GM12878 (cell line): ENCODE measurements at regions not wholly inside any gene's neighbourhood (a gene's known extent, or its start where the extent isn't known, plus 50 kb on each side); places are given as distances from the start of the nearest gene placed in this dataset.

ENCODE experiments used
- ATAC-seq: fragments of 200-7000 bp; cut with Tn5 transposase; 3 replicates; pipeline ENCODE4 v1.9.1; 2020; ENCODE audit warnings: mild to moderate bottlenecking, moderate library complexity
- BruUV-seq: library from RNA; stranded (reverse); fragments of 400-500 nt; replicated peaks from 2 replicates; lab custom pipeline; 2021; lab: Mats Ljungman, UMichigan
- CTCF ChIA-PET: fragments of 300-600 bp; sonication (Branson Sonifier 250); formaldehyde crosslinking; extraction: SDS; loops from one replicate; lab custom pipeline; 2021; ENCODE audit warnings: inconsistent platforms; lab: Yijun Ruan, JAX
- POLR2A ChIA-PET: fragments of 350-600 bp; formaldehyde crosslinking; extraction: SDS; loops from one replicate; lab custom pipeline; 2021; ENCODE audit warnings: inconsistent platforms; lab: Charles Lee
- RAD21 ChIA-PET: fragments of 300-600 bp; sonication (Branson Sonifier 250); formaldehyde crosslinking; loops from one replicate; lab custom pipeline; 2023; ENCODE audit warnings: antibody characterized with exemption; ENCODE audit not compliant: unreplicated experiment; lab: Charles Lee
- SMC1A ChIA-PET: fragments of 300-600 bp; sonication (Branson Sonifier 250); formaldehyde crosslinking; loops from one replicate; lab custom pipeline; 2023; ENCODE audit not compliant: unreplicated experiment, uncharacterized antibody; lab: Charles Lee
- DNase-seq: peaks from one replicate; pipeline ENCODE4 v3.0.0-alpha.2; 2011; ENCODE audit warnings: low read depth, low spot score
- FAIRE-seq: peaks from 3 replicates; lab custom pipeline; 2011; peaks lifted over from hg19 to GRCh38; lab: Jason Lieb, UNC
- H2AFZ ChIP-seq: 2 replicates; pipeline ENCODE4 v1.6.0; 2011; ENCODE audit warnings: low read depth, low read length, control low read depth; ENCODE audit not compliant: control insufficient read depth
- H3K27ac ChIP-seq: 2 replicates; pipeline ENCODE4 v1.5.1; 2011; ENCODE audit warnings: control low read depth; ENCODE audit not compliant: control insufficient read depth, insufficient read depth
- H3K27me3 ChIP-seq, 2 experiments: replicated peaks in 1 of 2; 2 replicates each; pipeline versions ENCODE4 v1.6.0 to v1.6.1; 2011; ENCODE audit warnings: low read length in 1 of 2; ENCODE audit not compliant: control insufficient read depth in 2 of 2, insufficient read depth in 2 of 2
- H3K36me3 ChIP-seq, 2 experiments: 2 replicates each; pipeline ENCODE4 v1.5.1; 2011; ENCODE audit warnings: low read length in 1 of 2; ENCODE audit not compliant: control insufficient read depth in 2 of 2, insufficient read depth in 2 of 2
- H3K4me1 ChIP-seq: 2 replicates; pipeline ENCODE4 v1.6.1; 2011; ENCODE audit warnings: mild to moderate bottlenecking, low read length, moderate library complexity, mixed read lengths; ENCODE audit not compliant: control insufficient read depth, insufficient read depth
- H3K4me2 ChIP-seq: 2 replicates; pipeline ENCODE4 v1.6.0; 2011; ENCODE audit warnings: control low read depth; ENCODE audit not compliant: control insufficient read depth, insufficient read depth
- H3K4me3 ChIP-seq: fragments of 200-600 bp; sonication (generic); 2 replicates; pipeline ENCODE4 v1.5.1; 2016
- H3K79me2 ChIP-seq: 2 replicates; pipeline ENCODE4 v1.6.0; 2011; ENCODE audit warnings: low read length; ENCODE audit not compliant: control insufficient read depth, insufficient read depth
- H3K9ac ChIP-seq: 2 replicates; pipeline ENCODE4 v1.8.0; 2011; ENCODE audit warnings: low read length, control low read depth, mixed read lengths; ENCODE audit not compliant: control insufficient read depth, insufficient read depth
- H3K9me3 ChIP-seq: replicated peaks from 3 replicates; pipeline ENCODE4 v1.5.1; 2011; ENCODE audit warnings: mild to moderate bottlenecking, low read length; ENCODE audit not compliant: control insufficient read depth, insufficient read depth
- H4K20me1 ChIP-seq: 2 replicates; pipeline ENCODE4 v1.6.0; 2011; ENCODE audit not compliant: control insufficient read depth, insufficient read depth
- CTCF ChIP-seq, 3 experiments: IDR thresholded peaks in 2 of 3; conservative IDR thresholded peaks in 1 of 3; 2 replicates each; pipeline ENCODE4 v1.5.1; 2011; ENCODE audit warnings: low read depth in 3 of 3, low read length in 3 of 3, mild to moderate bottlenecking in 3 of 3, control low read depth in 2 of 3, moderate library complexity in 2 of 3, inconsistent platforms in 1 of 3, mixed read lengths in 1 of 3; ENCODE audit not compliant: control insufficient read depth in 2 of 3, insufficient read depth in 1 of 3; ENCODE audit errors: extremely low read depth in 1 of 3
- JUNB ChIP-seq: IDR thresholded peaks from 2 replicates; pipeline ENCODE4 v1.6.1; 2016; ENCODE audit warnings: antibody characterized with exemption, mild to moderate bottlenecking
- MLLT1 ChIP-seq: fragments of 450-650 bp; IDR thresholded peaks from 2 replicates; pipeline ENCODE4 v1.6.1; 2016; ENCODE audit warnings: mild to moderate bottlenecking
- MXI1 ChIP-seq: fragments of 150-350 bp; IDR thresholded peaks from 2 replicates; pipeline ENCODE4 v1.6.1; 2011; ENCODE audit warnings: low read depth, mild to moderate bottlenecking, inconsistent platforms, low read length, improper control_type of control experiment
- NR2F1 ChIP-seq: fragments of 450-650 bp; conservative IDR thresholded peaks from 2 replicates; pipeline ENCODE4 v1.6.1; 2017; ENCODE audit warnings: mild to moderate bottlenecking
- SIX5 ChIP-seq: IDR thresholded peaks from 2 replicates; pipeline ENCODE4 v1.6.1; 2011; ENCODE audit warnings: mild to moderate bottlenecking, low read depth, low read length, moderate library complexity; ENCODE audit not compliant: severe bottlenecking
- TCF12 ChIP-seq: IDR thresholded peaks from 2 replicates; pipeline ENCODE4 v1.6.1; 2011; ENCODE audit warnings: low read depth, mild to moderate bottlenecking, low read length
- ZBTB33 ChIP-seq: fragments of 450-650 bp; IDR thresholded peaks from 2 replicates; pipeline ENCODE4 v1.6.1; 2017; ENCODE audit warnings: mild to moderate bottlenecking
- ZNF384 ChIP-seq: IDR thresholded peaks from 2 replicates; pipeline ENCODE4 v1.6.1; 2012; ENCODE audit warnings: low read depth, mild to moderate bottlenecking, low read length, improper control_type of control experiment, borderline replicate concordance
- WGBS: methylation state at CpG from one replicate; pipeline ENCODE4 v1.1.6; 2016; ENCODE audit warnings: low lambda C conversion rate; ENCODE audit not compliant: insufficient replicate concordance, insufficient coverage; ENCODE audit errors: missing lambda C conversion rate; 5-methylcytosine and 5-hydroxymethylcytosine counted together
- in situ Hi-C: fragments of 300-500 bp; cut with MboI; formaldehyde crosslinking; loops from 9 replicates; pipeline ENCODE4 v1.14.3; 2018; ENCODE audit warnings: mixed read lengths
- intact Hi-C: fragments of 100-400 bp; cut with micrococcal nuclease; formaldehyde crosslinking; loops from one replicate; pipeline ENCODE4 v1.14.2; 2022; ENCODE audit not compliant: unreplicated experiment

GRCh38 chr11:115673720-115674119, 169.5 kb upstream of the CADM1 start:
- no TSS peak for BruUV-seq

More at GRCh38 chr11:115673720-115674119, 169.5 kb upstream of the CADM1 start:
- DNase-seq, result no peak
- Histone ChIP-seq H3K4me2 (no peak overlapping the region), H3K4me3 (no peak overlapping the region), H3K9me3 (no peaks in the 10 kb centered on the region), H2AFZ (no peak overlapping the region), H3K27me3 (peaks cover 0 to 2% of the 10 kb centered on the region in 2 experiments; a peak in 1 of 4 replicates), H3K27ac (no peak overlapping the region), H3K9ac (no peak overlapping the region), H3K79me2 (no peaks in the 10 kb centered on the region), H3K36me3 (no peaks in the 10 kb centered on the region), H3K4me1 (no peaks in the 10 kb centered on the region), H4K20me1 (no peaks in the 10 kb centered on the region)
- RAD21 ChIA-PET, result no interaction called here
- SMC1A ChIA-PET, result no interaction called here
- POLR2A ChIA-PET, result no interaction called here
- FAIRE-seq, result no peak
- TF ChIP-seq SIX5 (no peak), NR2F1 (no peak), ZNF384 (no peak), CTCF (IDR thresholded peaks at IDR 0.05 in 2 of 3, conservative IDR thresholded peaks at IDR 0.05 in 1 of 3; ENCODE audit: control insufficient read depth in 2 of 3, extremely low read depth in 1 of 3, insufficient read depth in 1 of 3, low read depth in 3 of 3, low read length in 3 of 3) (no peak), MXI1 (no peak), TCF12 (no peak), ZBTB33 (no peak), JUNB (no peak), MLLT1 (no peak)
- CTCF ChIA-PET, result interaction anchor here (0.7 to 1.5 kb wide), 2 partner anchors 348 to 608 kb away, joined by 3 read pairs; no protein-coding TSS in a partner anchor
- no peak for ATAC-seq
- whole genome bisulfite sequencing, result 44% methylated on average over 3 of the region's 3 CpGs
- in situ Hi-C loops (no loop called here), intact Hi-C loops (loop anchor here (10.0 kb wide), 1 partner anchor 339 kb away; no protein-coding TSS in a partner anchor)
